GM21515 (cell line): ENCODE measurements at regions not wholly inside any gene's neighbourhood (a gene's known extent, or its start where the extent isn't known, plus 50 kb on each side); places are given as distances from the start of the nearest gene placed in this dataset.
"Not testable (repeated sequence)": the region's sequence is repeated elsewhere in the genome, so short reads cannot be mapped to it uniquely, and the experiment has no call there.

Experiments
- ATAC-seq: cut with Tn5 transposase; IDR thresholded peaks from one replicate; pipeline ENCODE4 v1.9.1; 2021; ENCODE audit not compliant: unreplicated experiment

- ATAC-seq: not testable (repeated sequence)
Observed at GRCh38 chr2:19615402-19615801, 257.0 kb upstream of the OSR1 start.

GRCh38 chr2:19614066-19614465 is 255.6 kb upstream of the OSR1 start:
- ATAC-seq: no peak

- ATAC-seq: no peak
Observed at GRCh38 chr2:19611491-19612332, 253.3 kb upstream of the OSR1 start.

- no peak for ATAC-seq
Observed at GRCh38 chr2:19609266-19609665, 250.8 kb upstream of the OSR1 start.

GRCh38 chr2:19607931-19608771 is 249.7 kb upstream of the OSR1 start:
- ATAC-seq: no peak

GRCh38 chr2:19607400-19607799 is 249.0 kb upstream of the OSR1 start:
- no peak for ATAC-seq

GRCh38 chr2:19600982-19601381 is 242.6 kb upstream of the OSR1 start:
- no peak for ATAC-seq

- no peak for ATAC-seq
Observed at GRCh38 chr2:19600506-19600905, 242.1 kb upstream of the OSR1 start.

GRCh38 chr2:19598971-19599370 is 240.5 kb upstream of the OSR1 start:
- ATAC-seq: no peak

- ATAC-seq: no peak
Observed at GRCh38 chr2:19592197-19592596, 233.8 kb upstream of the OSR1 start.

- ATAC-seq: no peak
Observed at GRCh38 chr2:19589791-19590190, 231.4 kb upstream of the OSR1 start.

- ATAC-seq: no peak
Observed at GRCh38 chr2:19580830-19581229, 222.4 kb upstream of the OSR1 start.

- ATAC-seq: no peak
Observed at GRCh38 chr2:19580264-19580663, 221.8 kb upstream of the OSR1 start.

GRCh38 chr2:19579461-19579860 is 221.0 kb upstream of the OSR1 start:
- ATAC-seq: no peak

GRCh38 chr2:19577723-19578122 is 219.3 kb upstream of the OSR1 start:
- no peak for ATAC-seq

GRCh38 chr2:19576411-19576810 is 218.0 kb upstream of the OSR1 start:
- no peak for ATAC-seq

GRCh38 chr2:19575641-19576040 is 217.2 kb upstream of the OSR1 start:
- ATAC-seq: no peak

- ATAC-seq: no peak
Observed at GRCh38 chr2:19574778-19575260, 216.4 kb upstream of the OSR1 start.

- ATAC-seq: no peak
Observed at GRCh38 chr2:19573784-19574183, 215.4 kb upstream of the OSR1 start.

GRCh38 chr2:19571773-19572172 is 213.3 kb upstream of the OSR1 start:
- no peak for ATAC-seq

GRCh38 chr2:19569300-19569791 is 210.9 kb upstream of the OSR1 start:
- no peak for ATAC-seq

GRCh38 chr2:19568809-19569208 is 210.4 kb upstream of the OSR1 start:
- no peak for ATAC-seq
